ENCODE measurements at regions not wholly inside any gene's neighbourhood (a gene's known extent, or its start where the extent isn't known, plus 50 kb on each side); places are given as distances from the start of the nearest gene placed in this dataset.
A peak's percentile ranks its signal among the peaks of the same experiment; 100 is the strongest.

GRCh38 chr4:167745024-167745687 lies 347.2 kb upstream of the ANXA10 start:
- DNase-seq (ENCODE audit: low spot score) = no peak
- Histone ChIP-seq H3K4me3 (no peak overlapping the region), H3K27ac (no peak overlapping the region)
- TF ChIP-seq CTCF (IDR thresholded peaks at IDR 0.05) = no peak

- DNase-seq (ENCODE audit: low spot score) = no peak
- H3K27ac ChIP-seq = no peak overlapping the region
- H3K4me3 ChIP-seq = no peak overlapping the region
- TF ChIP-seq CTCF (IDR thresholded peaks at IDR 0.05) = no peak
Observed at GRCh38 chr4:167767281-167767680, 325.1 kb upstream of the ANXA10 start.

GRCh38 chr4:167774646-167775045 lies 317.7 kb upstream of the ANXA10 start:
- no peak overlapping the region for H3K27ac ChIP-seq
- no peak overlapping the region for H3K4me3 ChIP-seq
- TF ChIP-seq CTCF (IDR thresholded peaks at IDR 0.05) = no peak
- no peak for DNase-seq (ENCODE audit: low spot score)

- DNase-seq (ENCODE audit: low spot score) = no peak
- no peak overlapping the region for H3K4me3 ChIP-seq
- TF ChIP-seq CTCF (IDR thresholded peaks at IDR 0.05) = no peak
- no peak overlapping the region for H3K27ac ChIP-seq
Observed at GRCh38 chr4:167775375-167775774, 317.0 kb upstream of the ANXA10 start.

DNA sequence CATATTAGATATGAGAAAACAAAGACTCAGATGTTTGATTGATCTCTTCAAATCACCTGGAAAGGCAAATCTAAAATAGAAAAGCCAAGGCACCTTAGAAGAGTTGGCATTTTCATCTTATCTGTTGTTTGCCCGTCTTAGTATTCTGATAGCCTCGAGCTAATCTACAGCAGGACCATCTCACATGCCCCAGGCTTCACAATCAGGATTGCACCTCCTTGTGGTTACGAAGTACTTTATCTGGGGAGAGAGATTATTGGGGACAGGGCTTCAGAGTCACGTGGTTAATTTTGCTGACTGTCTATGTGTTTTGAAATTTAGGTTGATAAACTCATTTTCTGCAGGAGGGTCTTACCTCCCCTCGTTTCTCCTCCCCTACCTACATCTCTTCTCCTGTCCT lies 313.1 kb upstream of the ANXA10 start:
- no peak overlapping the region for H3K4me3 ChIP-seq
- DNase-seq (ENCODE audit: low spot score) = no peak
- TF ChIP-seq CTCF (IDR thresholded peaks at IDR 0.05) = no peak
- no peak overlapping the region for H3K27ac ChIP-seq

DNA sequence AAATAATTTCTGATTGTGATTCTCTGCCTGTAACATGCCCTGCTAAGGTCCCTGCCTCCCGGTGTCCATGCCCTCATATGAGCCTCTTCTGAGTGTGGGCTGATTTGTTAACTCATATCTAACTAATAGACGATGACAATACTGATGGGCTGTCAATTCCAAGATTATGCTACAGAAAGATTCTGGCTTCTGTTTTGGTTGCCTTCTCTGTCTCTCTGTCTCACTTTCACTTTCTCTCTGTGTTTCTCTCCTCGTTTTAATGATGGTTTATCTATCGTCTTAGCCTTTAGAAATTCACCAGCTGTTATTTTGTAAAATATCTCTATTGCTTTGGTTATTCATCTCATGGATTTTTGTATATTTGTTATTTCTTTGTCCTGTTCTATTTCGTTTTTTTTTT lies 312.5 kb upstream of the ANXA10 start:
- no peak for TF ChIP-seq CTCF (IDR thresholded peaks at IDR 0.05)
- peak overlapping the region; percentile 42 for H3K4me3 ChIP-seq
- no peak for DNase-seq (ENCODE audit: low spot score)
- no peak overlapping the region for H3K27ac ChIP-seq

DNA sequence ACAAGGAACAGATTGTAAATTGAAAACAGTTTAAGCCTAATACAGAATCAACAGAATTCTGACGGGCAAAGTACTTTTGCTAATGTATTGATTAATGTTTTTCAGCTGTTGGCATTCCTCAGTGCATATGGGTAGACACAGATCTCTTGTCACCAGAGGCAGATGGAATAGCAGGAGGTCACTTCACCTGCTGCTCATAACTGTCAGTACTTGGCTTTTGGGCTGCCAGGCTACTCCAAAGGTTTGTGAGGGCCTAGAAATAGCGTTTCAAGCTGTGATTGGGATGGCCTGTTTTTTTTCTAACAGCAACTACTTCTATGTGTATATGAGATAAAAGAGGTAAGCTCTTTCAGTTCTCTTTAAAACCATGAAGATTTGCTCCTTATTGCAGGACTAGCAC lies 307.5 kb upstream of the ANXA10 start:
- Histone ChIP-seq H3K4me3 (no peak overlapping the region), H3K27ac (no peak overlapping the region)
- TF ChIP-seq CTCF (IDR thresholded peaks at IDR 0.05) = no peak
- no peak for DNase-seq (ENCODE audit: low spot score)

Data from coronary artery (tissue), 2 donors.